Parathyroid adenoma (tissue), 2 donors: ENCODE measurements at regions not wholly inside any gene's neighbourhood (a gene's known extent, or its start where the extent isn't known, plus 50 kb on each side); places are given as distances from the start of the nearest gene placed in this dataset.

ENCODE experiments used
- H2AFZ ChIP-seq: fragments of 300-600 bp; sonication (generic); one replicate; pipeline ENCODE4 v1.7.0; 2017; ENCODE audit warnings: antibody characterized with exemption, mild to moderate bottlenecking
- H3K27ac ChIP-seq: fragments of 300-600 bp; sonication (generic); one replicate; pipeline ENCODE4 v1.7.0; 2017
- H3K27me3 ChIP-seq: fragments of 300-600 bp; sonication (generic); one replicate; pipeline ENCODE4 v1.7.0; 2017; ENCODE audit warnings: low read length; ENCODE audit not compliant: control insufficient read depth, insufficient read depth
- H3K36me3 ChIP-seq: fragments of 300-600 bp; sonication (generic); one replicate; pipeline ENCODE4 v1.7.0; 2017; ENCODE audit warnings: low read length; ENCODE audit not compliant: control insufficient read depth, insufficient read depth
- H3K4me1 ChIP-seq: fragments of 300-600 bp; sonication (generic); one replicate; pipeline ENCODE4 v1.7.0; 2017; ENCODE audit warnings: control low read depth
- H3K4me2 ChIP-seq: fragments of 300-600 bp; sonication (generic); one replicate; pipeline ENCODE4 v1.7.0; 2017; ENCODE audit warnings: low read length
- H3K4me3 ChIP-seq: fragments of 300-600 bp; sonication (generic); one replicate; pipeline ENCODE4 v1.7.0; 2017; ENCODE audit warnings: low read depth, low read length
- H3K79me2 ChIP-seq: fragments of 300-600 bp; sonication (generic); one replicate; pipeline ENCODE4 v1.7.0; 2017; ENCODE audit warnings: control low read depth
- H3K9ac ChIP-seq: fragments of 300-600 bp; sonication (generic); one replicate; pipeline ENCODE4 v1.7.0; 2017; ENCODE audit warnings: mild to moderate bottlenecking
- H3K9me3 ChIP-seq: fragments of 300-600 bp; sonication (generic); one replicate; pipeline ENCODE4 v1.7.0; 2017; ENCODE audit warnings: low read length; ENCODE audit not compliant: control insufficient read depth
- TF ChIP-seq, protein P1 (sequence below): fragments of 300-600 bp; sonication (generic); IDR thresholded peaks from one replicate; pipeline ENCODE4 v1.7.0; 2017; ENCODE audit warnings: antibody characterized with exemption, mild to moderate bottlenecking
- donor health status: primary hyperparathyroidism.

GRCh38 chr2:12205086-12205485 lies 458.7 kb downstream of the LPIN1 start:
- TF ChIP-seq, protein P1, sequence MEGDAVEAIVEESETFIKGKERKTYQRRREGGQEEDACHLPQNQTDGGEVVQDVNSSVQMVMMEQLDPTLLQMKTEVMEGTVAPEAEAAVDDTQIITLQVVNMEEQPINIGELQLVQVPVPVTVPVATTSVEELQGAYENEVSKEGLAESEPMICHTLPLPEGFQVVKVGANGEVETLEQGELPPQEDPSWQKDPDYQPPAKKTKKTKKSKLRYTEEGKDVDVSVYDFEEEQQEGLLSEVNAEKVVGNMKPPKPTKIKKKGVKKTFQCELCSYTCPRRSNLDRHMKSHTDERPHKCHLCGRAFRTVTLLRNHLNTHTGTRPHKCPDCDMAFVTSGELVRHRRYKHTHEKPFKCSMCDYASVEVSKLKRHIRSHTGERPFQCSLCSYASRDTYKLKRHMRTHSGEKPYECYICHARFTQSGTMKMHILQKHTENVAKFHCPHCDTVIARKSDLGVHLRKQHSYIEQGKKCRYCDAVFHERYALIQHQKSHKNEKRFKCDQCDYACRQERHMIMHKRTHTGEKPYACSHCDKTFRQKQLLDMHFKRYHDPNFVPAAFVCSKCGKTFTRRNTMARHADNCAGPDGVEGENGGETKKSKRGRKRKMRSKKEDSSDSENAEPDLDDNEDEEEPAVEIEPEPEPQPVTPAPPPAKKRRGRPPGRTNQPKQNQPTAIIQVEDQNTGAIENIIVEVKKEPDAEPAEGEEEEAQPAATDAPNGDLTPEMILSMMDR, result no peak
- Histone ChIP-seq H3K79me2 (no peaks in the 10 kb centered on the region), H3K4me1 (no peaks in the 10 kb centered on the region), H3K36me3 (no peaks in the 10 kb centered on the region), H3K9ac (no peak overlapping the region), H3K4me3 (no peak overlapping the region), H3K4me2 (no peak overlapping the region), H3K27ac (no peak overlapping the region), H2AFZ (no peak overlapping the region), H3K9me3 (no peaks in the 10 kb centered on the region), H3K27me3 (no peaks in the 10 kb centered on the region)

DNA sequence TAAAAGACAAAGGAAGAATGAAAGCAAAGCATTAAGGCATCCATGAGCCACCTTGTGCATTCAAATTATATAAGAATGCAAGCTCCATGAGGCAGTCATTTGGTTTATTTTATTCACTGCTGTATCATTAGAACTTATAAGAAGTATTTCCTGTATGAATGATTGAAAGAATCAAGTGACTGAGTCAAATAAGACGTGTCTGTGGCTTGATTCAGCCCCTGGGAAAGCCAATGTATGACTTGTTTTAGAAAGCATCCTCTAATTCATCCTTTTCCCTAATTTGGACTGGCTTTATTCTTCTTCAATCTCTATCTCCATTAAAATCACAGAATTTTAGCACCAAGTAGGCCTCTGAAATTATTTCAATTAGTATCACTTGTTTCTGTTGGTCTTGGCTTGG lies 461.1 kb downstream of the LPIN1 start:
- no peak overlapping the region for H3K4me3 ChIP-seq
- no peak overlapping the region for H3K4me2 ChIP-seq
- no peaks in the 10 kb centered on the region for H3K79me2 ChIP-seq
- no peaks in the 10 kb centered on the region for H3K9me3 ChIP-seq
- H3K36me3 ChIP-seq, result no peaks in the 10 kb centered on the region
- TF ChIP-seq, protein P1, result no peak
- no peak overlapping the region for H3K9ac ChIP-seq
- H3K4me1 ChIP-seq, result no peaks in the 10 kb centered on the region
- H2AFZ ChIP-seq, result no peak overlapping the region
- no peaks in the 10 kb centered on the region for H3K27me3 ChIP-seq
- H3K27ac ChIP-seq, result no peak overlapping the region

DNA sequence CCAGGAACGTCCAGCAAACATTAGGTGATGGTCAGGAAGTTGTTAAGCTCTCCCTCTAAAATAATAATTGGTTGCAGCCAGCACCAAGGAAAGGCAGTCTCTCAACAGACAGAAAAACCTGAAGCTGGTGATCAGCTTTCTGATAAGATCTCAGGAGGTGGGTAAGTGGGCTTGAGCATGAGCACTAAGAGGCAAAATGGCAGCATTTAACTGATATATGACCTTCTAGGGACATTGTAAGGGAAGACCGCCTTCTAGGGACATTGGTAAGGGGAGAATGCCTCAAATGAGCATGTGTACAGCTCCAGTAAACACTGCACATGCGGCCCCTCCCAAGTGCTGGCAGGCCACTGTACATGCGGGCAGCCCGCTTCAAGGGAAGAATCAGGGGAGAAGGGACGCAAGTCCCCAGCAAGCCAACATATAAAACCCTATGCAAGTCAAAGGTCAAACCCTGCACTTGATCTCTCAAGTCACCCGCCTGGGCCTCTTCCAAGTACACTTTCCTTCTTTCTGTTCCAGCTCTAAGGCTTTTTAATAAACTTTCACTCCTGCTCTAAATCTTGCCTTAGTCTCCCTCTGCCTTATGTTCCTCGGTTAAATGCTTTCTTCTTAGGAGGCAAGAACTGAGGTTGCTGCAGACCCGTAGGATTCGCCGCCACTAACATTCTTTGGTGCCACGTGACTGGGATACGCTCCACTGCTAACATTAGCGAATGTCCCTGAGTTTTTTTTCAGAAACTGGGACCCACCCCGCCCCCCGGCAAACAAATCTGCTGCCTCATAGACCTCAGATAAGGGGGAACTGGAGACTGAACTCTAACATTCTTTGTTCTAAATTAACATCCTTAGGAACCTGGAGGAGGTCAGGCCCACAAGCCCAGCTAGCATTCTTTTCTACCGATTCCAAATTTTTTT lies 463.8 kb downstream of the LPIN1 start:
- Histone ChIP-seq H3K4me2 (no peak overlapping the region), H3K36me3 (no peaks in the 10 kb centered on the region), H3K27ac (no peak overlapping the region), H3K27me3 (no peaks in the 10 kb centered on the region), H3K4me3 (no peak overlapping the region), H3K4me1 (no peaks in the 10 kb centered on the region), H3K79me2 (no peaks in the 10 kb centered on the region), H3K9ac (no peak overlapping the region), H3K9me3 (no peaks in the 10 kb centered on the region), H2AFZ (no peak overlapping the region)
- TF ChIP-seq, protein P1, result no peak

DNA sequence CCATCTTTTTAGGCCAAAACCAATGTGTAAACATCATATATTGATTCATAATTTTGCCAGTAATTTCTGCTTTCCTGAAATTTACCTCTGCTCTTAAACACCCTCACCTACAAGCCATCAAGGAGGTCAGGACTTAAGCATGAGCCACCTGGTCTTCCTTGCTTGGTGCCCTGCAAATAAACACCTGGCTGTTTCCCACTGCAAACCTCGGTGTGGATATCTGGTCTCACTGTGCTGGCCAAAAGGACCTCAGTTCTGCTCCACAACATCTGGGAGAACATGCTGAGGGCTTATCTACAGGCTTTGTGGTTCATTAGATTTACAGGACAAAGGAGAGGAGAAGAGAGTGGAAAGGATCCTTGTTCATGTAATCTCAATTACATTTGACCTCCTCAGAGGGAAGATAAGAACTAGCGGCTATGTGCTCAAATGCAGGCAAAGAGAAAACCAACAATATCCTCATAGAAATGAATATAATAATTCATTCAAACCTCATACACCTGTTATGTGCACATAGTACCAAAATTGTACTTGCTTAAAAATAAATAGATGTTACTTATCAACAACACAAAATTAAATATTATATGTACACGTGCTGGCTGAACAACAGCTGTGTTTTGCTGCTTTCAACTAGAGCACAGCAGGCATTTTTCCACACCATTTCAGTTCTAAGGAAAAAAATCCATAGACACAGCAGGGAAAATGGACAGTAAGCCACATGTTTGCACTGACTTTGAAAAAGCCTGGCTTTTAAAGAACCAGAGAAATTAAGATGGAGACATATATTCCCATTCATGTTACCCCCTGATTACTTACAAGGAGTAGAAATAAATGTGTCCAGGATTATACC lies 465.1 kb downstream of the LPIN1 start:
- Histone ChIP-seq H3K27ac (no peak overlapping the region), H3K79me2 (no peaks in the 10 kb centered on the region), H3K4me2 (no peak overlapping the region), H3K27me3 (no peaks in the 10 kb centered on the region), H3K9me3 (no peaks in the 10 kb centered on the region), H3K4me3 (no peak overlapping the region), H2AFZ (no peak overlapping the region), H3K9ac (no peak overlapping the region), H3K36me3 (no peaks in the 10 kb centered on the region), H3K4me1 (no peaks in the 10 kb centered on the region)
- TF ChIP-seq, protein P1, result no peak
